DLD1 (cell line): ENCODE measurements at regions not wholly inside any gene's neighbourhood (a gene's known extent, or its start where the extent isn't known, plus 50 kb on each side); places are given as distances from the start of the nearest gene placed in this dataset.

Experiments
- in situ Hi-C: cut with HindIII; loops from 2 replicates; pipeline ENCODE4 v1.10.0; 2017; ENCODE audit warnings: low sequenced_read_pairs

DNA sequence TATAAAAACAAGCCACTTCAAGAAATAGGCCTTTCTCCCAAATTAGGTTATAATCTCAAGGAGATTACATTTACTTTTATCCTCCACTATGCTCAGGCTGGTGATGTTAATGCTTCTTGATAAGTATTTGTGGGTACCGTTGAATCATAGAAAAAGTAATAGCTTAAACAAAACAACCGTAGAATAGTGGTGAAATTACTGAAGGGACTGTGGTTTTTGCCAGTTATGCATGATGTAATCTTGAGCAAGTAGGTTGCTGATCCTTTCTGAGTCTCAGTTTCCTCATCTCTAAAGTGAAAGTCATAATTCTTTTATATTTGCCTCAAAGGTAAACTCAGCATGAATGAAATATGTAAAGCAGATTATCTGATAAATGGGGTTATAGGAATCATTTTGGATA lies 187.3 kb upstream of the JAG1 start:
- in situ Hi-C loops, result no loop called here

DNA sequence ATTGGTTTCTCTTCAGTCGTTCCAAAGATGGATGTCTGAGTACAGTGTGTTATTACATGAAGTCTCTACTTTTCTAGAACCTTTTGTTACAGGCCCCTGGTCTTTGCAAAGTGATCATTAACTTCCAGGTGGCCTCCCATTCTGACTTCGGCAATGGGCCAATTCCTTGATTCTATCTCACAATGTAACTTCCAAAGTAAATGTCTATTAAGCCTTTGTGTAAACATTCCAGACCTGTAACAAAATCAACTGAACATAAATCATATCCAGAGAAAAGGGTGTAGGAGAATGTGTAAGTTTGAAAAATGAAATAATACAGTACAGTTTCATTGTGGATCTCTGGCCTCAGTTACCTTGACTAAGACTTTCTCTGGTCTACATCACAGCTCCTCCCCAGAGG lies 187.8 kb upstream of the JAG1 start:
- in situ Hi-C loops, result no loop called here

DNA sequence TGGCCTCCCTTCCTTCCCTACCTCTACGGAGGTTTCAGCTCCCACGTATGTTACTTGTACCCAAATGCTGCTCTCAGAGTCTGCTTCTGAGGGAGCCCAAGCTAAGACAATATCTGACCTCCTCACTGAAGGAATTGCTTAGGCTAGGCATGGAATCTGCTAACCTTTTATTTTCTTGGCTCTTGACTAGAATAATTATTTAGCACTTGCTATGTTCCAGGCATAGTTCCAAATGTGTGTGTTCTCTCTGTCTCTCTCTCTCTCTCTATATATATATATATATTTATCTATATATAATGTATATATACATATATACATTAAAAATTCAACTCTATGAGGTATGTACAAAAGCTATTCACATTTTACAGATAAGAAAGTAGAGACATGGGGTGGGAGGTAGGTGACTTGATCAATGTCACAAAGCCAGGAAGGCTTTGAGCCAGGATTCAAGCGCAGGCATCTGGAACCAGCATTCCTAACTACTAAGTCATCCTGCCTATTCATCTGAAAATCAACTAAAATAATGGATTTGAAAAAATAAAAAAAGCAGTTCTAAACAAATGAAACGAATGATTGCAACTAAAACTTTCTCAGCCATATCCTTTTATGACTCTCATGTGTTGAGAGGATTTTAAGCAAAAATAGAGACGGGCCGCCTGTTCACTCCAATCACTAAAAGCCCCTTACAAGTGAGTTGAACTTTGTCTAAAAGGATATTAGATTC lies 189.7 kb upstream of the JAG1 start:
- in situ Hi-C loops, result no loop called here

DNA sequence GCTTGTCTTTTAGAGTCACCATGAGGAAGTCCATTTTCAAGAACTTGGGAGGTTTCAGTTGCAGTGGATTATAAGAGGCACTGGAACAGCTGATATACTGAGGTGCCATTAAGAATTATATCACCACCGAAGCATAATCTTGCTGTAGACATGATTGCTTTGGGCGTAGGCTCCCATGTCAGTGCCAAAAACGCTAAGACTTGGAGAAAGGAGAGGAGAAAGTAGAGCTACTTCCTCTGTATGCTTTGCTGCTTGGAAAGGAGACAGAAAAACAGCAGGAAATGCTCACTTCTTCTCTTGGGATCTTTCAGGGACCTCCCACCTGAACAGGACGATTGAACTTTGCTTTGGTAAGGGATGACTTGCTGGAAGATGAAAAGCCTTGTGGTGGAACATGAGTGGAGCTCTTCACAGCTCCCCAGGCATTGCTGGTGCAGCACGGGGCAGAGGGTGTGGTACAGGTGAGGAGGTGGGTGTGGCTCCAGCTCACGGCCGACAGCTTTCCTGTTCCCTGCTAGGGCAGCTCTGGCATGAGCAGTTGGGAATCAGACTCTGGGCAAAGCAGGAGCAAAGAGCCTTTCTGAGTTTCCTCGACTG lies 190.4 kb upstream of the JAG1 start:
- in situ Hi-C loops, result no loop called here

DNA sequence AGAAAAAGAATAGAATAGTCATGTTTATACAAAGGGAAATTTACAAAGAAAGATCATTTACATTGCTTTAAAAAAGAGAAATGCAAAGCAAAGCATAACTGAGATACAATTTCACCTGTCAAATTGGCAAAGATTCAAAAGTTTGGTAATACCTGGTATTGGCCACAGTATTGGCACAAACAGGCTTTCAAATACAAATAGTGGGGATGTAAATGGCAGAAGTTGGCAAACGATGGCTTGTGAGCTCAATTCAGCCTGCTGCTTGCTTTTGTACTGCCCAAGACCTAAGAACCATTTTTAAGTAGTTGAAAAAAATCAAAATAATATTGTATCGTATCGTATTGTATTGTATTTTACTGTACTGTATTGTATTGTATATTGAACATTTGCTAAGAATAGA lies 194.5 kb upstream of the JAG1 start:
- in situ Hi-C loops, result no loop called here

DNA sequence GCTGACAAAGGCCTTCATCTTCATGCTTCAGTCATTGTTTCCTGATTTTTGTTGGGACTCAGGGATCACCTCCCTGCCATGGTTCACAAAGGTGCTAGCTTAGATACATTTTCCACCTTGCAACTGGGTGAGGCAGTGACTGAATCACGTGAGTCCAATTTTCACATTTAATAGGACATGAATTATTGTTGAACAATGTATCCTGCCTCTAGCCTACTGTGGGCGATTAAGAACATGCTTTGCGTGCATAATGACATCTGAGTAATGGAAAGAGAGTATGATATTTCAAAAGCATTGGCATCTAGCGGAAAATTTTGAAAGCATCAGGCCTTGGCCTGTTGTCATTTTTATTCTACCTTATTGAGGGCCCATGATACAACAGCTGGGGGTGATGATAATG lies 199.2 kb upstream of the JAG1 start:
- in situ Hi-C loops, result no loop called here

DNA sequence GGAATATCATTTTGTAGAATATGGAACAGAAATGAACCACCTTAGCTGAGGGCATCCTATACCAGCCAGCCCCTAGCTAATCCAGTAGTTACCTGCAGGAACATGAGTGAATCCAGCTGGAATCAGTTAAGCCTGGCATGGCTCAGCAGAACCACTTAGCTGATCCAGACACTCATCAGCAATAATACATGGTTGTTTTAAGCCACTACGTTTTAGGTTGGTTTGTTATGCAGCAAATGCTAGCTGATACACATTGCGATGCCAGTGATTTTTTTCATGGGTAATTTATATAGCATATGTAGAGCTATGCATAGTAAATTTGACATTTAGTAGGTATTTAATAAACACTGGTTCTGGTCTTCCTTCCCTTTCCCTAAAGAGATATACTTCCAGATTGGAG lies 201.9 kb upstream of the JAG1 start:
- in situ Hi-C loops, result no loop called here

DNA sequence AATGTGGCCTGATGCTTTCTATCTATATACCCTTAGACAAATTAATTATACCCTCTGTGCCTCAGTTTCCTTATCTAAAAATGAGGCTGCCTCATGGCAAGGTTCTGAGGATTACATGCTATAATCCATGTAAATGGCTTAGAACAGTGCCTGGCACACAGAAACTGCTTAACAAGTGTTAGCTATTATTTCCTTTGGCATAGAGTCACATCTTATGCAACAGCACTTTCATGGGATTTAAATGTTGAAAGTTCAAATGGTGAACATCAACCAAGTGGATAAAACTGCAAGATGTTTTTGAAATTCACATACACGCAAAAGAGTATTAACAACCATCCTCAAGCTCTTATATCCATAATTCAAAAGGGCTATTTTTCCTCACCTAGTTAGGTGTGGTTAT lies 202.8 kb upstream of the JAG1 start:
- in situ Hi-C loops, result no loop called here

DNA sequence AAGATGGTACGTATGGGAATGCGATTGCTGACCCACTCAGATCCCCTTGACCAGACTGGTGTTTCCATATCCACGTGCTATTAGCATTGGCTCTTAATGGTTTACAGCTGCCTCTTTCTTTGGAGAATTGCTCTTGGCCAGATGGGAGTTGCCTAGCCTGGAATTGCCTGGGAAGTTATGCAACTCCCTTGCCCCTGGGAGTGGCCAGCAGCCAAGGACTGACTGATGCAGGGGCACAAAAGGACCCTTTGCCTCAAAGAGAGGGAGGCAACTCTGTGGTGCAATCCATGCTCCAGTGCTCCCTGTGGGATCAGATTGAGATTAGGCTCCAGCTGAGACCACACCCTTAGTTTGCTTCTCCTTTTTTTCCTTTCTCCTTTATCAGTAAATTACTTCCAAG lies 203.5 kb upstream of the JAG1 start:
- in situ Hi-C loops, result no loop called here

DNA sequence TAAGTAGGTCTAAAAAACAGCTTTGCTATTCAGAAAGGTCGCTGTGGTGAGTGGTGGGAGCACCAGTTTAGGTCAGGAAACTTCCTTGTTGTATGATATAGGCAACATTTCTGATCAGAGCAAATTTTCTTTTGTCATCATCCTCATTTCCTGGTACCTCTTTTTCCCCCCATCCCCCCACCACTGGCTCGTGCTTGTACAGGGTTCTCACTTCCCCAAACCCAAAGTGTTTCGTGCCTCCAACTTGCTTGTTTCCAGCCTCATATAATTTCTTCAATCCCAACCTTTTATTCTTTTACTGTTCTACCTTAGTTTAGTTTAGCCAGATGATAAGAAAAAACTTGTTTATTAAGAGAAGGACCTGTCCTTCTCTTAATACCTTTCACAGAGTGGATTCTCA lies 209.4 kb upstream of the JAG1 start:
- in situ Hi-C loops, result no loop called here

DNA sequence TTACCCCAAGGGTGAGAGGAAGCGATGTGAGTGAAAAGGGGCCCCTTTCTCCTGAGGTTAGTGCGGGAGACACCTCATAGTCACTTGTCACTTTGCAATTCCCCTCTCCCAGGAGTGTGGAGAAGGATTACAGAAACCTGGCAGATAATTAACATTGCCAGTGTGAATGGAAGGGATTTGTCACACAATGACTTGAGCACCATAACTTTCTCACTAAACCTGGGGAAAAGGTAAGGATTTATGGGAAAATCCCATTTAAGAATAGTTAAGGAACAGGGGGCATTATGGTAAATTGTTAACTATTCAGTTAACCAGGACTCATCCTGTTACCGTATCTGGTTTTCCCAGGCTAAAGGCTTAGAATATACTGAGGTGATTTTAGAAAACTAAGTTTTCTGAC lies 219.5 kb upstream of the JAG1 start:
- in situ Hi-C loops, result no loop called here

DNA sequence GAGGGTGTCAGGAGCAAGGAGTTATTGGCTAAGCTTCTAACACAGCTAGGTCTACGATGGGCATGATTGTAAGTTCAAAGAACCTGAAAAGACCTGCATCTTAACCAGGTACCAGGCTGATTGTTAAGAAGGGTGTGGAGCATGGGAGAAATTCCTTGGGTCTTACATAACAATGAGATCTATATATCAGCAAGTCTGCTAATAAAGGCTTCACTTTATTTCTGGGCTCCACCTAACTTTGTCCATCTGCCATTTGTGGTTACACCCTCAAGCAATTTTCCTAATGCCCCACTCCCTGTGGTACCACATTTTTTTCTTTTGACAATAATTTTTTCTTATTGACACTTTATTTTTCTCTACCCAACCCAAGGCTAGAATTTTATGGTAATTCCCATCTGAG lies 223.5 kb upstream of the JAG1 start:
- in situ Hi-C loops, result no loop called here

DNA sequence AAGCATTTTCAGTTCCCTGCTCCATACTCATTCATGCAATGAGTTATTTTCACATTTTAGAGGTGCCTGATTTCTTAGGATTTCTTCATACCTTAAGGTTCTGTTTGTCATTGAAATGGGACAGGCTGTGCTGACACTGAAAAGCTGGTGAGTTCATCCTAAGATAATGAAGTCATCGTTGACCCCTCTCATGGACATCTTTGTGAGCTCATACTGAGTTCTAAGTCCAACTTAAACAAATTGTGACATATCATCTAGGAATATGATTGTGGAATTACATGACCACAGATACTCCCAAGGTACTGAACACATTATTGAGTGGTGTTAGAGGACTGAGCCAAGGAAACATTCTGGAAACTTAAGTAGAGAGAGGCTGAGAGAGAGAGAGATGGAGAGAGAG lies 224.8 kb upstream of the JAG1 start:
- in situ Hi-C loops, result no loop called here

DNA sequence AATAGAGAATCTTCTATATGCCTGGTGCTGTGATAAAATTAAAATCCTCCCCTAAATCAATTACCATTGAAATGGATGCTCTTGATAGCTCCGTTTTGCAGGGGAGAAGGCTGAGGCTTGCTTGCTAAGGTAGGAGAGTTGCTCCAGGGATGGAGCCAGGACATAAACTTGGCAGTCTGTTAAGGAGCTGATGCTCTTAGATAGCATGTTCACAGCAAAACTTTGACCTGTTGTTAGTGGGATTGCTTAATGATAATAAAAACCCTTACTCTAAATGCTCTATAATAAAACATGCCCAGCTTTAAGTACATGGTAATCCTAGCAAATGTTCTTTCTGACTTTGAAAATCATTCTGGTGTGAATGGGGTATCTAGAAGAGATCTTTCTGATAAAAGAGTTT lies 228.4 kb upstream of the JAG1 start:
- in situ Hi-C loops, result no loop called here

DNA sequence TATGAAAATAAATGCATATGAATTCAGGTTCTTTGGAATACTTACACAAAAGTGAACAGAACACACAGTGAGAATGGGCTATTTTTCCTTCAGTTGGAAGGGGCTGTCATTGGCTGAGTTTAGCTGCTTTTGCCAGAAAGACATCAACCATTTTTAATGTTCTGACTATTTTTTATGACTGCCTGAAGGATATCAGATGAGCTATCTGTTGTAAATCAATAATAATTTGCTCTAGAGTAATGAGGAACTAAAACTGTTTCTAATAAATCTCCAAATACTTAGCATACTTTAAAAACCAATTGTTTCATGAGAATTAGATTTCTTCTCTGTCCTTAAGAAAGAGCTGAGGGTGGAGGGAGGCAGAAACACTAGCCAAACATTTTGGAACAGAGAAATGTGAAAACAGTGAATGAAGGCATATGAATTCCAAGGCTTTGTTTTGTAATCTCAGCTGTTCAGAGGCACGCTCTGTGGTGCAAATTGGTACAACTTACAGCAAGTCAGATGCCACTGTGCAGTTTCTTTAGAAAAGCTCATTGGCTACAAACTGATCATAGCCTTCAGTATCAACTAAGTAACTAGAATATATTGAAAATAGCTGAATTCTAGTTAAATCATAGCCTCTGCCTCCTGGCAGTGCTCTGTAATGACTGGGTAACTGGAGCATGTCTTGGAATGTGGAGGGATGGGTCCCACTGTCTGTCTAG lies 228.9 kb upstream of the JAG1 start:
- in situ Hi-C loops, result no loop called here

DNA sequence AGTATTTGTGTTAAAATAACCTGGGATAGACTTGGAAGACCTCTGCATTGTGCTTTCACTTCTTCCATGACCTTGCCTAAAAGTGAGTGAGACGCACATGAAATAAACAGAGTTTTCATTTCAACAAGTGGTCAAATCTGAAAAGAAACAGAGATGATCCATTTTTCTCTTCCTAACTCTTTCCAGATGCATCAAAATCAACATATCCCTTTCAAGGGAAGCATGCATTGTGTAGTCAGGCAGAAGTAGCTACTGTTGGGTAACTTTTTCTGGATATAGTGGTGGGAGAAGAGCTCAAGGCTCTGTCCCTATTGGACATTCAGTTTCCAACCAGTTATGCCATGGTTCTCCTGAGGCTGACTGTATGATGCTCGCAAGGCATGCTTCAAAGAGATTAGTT lies 233.0 kb upstream of the JAG1 start:
- in situ Hi-C loops, result no loop called here

DNA sequence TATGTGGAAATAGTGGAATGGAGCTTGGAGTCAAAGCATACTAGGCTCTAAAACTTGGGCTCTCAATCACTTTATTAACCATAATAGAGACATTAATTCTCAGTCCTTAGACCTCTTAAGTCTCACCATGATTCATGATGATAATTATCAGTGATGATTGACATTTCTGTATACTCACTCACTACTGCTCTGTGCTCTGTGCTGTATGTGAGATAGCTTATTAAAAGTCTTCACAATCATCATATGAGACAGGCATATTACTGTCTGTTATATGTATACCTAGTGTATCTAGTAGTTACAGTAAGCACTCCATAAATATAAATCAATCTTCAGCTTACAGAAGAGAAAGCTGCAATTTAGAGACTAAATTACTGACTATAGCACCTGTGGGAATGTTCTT lies 236.0 kb upstream of the JAG1 start:
- in situ Hi-C loops, result no loop called here

DNA sequence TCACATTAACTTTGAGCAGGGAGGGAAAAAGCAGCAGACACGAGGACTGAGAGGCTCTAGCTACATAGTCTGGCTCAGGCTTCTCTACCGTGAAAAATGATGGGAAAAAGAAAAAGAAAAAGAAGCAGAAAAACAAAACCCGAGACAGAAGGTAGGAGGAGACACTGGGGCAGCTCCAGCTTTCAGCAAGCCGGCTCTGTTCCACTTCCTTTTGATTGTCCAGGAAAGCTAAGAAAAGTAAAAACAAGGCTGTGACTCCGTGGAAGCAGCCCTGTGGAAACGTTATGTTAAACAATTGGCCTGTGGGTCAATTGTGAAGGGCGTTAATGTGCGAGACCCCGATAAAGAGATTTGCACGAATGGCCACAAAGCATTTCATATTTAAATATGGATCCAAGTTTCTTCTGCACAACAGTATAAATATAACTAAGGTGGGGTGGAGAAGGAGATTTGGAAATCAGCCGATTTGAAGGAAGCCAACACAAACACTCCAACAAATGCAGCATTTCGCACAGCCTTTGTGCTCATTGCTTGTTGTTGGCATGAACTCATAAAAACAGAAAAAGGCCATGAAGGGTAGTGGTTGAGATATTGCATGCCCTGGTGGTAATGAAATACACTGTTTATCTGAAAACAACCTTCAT lies 236.9 kb upstream of the JAG1 start:
- in situ Hi-C loops, result no loop called here

DNA sequence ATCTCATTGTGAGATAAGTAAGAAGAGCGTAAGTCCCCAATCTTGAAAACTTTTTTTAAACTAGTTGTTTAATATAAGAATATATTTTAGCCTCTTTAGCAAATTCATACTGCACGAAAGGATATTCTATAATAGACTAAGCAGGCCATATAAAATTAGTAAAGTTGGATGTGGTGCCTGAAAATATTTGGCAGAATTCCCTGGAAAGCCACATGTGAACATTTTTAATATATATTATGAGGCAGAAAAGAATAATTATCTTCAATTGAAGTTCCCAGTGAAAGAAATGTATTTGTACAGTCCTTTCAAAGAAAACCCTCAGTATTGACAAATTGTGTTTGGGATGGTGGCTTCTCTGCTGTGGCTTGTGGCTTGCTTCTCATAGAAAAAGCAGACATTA lies 237.5 kb upstream of the JAG1 start:
- in situ Hi-C loops, result no loop called here

DNA sequence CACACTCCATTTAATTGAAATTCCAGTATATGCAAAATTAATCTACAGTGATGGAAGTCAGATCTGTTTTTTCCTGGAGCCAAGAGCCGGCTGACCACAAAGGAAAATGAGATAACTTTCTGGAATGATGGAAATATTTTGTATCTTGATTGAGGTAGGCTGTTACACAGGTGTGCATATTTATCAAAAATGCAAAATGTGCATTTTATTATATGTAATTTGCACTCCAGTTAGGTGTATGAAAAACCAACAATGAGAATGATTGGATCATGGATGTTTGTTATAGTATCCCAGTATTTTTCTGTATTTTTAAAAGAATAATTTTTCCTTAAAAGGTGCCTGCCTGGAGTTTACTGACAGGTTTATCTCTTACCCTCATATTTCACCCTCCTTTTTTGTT lies 242.0 kb upstream of the JAG1 start:
- in situ Hi-C loops, result no loop called here

DNA sequence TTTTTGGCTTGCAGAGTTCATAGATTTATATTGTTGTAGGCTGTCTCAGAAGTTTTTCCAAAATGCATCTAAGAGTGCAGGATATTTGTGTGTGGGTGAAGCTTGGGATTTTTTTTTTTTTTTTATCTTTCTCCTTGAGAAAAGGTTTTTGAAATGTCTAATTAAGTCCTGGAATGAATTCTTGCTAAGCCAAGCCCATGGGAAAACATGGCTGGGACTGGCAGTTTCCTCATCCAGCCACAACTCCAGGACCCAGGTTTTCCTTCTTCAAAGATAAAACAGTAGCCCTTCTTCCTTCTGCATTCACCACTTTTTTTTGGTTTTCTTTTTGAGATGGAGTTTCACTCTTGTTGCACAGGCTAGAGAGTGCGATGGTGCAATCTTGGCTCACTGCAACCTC lies 242.5 kb upstream of the JAG1 start:
- in situ Hi-C loops, result no loop called here

DNA sequence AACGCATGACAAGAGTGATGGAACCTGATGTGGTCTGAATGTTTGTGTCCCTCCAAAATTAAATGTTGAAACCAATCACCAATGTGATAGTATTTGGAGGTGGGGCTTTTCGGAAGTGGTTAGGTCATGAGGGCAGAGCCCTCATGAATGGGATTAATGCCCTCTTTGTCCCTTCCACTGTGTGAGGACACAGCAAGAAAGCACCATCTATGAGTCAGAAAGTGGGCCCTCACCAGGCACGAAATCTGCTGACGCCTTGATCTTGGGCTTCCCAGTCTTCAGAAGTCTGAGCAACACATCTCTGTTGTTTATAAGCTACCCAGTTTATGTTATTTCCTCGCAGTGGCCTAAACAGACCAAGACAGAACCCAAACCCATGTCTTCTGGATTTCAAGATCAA lies 244.0 kb upstream of the JAG1 start:
- in situ Hi-C loops, result no loop called here
